B cell (primary cell): ENCODE measurements at regions not wholly inside any gene's neighbourhood (a gene's known extent, or its start where the extent isn't known, plus 50 kb on each side); places are given as distances from the start of the nearest gene placed in this dataset.
"Not testable (repeated sequence)": the region's sequence is repeated elsewhere in the genome, so short reads cannot be mapped to it uniquely, and the experiment has no call there.

ENCODE experiments used
- ATAC-seq: fragments of 200-7000 bp; cut with Tn5 transposase; one replicate; pipeline ENCODE4 v1.10.0; 2021; ENCODE audit warnings: low read depth, mild to moderate bottlenecking, moderate number of reproducible peaks, moderate library complexity
- CTCF ChIA-PET: fragments of 350-600 bp; sonication (Branson Sonifier 250); formaldehyde crosslinking; loops from one replicate; lab custom pipeline; 2021; ENCODE audit warnings: antibody characterized with exemption, inconsistent platforms; lab: Charles Lee
- POLR2A ChIA-PET: fragments of 350-600 bp; sonication (Branson Sonifier 250); formaldehyde crosslinking; loops from one replicate; lab custom pipeline; 2021; ENCODE audit warnings: antibody characterized with exemption; lab: Charles Lee
- DNase-seq: peaks from one replicate; pipeline ENCODE4 v3.0.0; 2013
- H2AFZ ChIP-seq: 2 replicates; pipeline ENCODE4 v1.6.1; 2012; ENCODE audit warnings: mild to moderate bottlenecking, low read depth, low read length; ENCODE audit not compliant: insufficient read depth, poor library complexity, severe bottlenecking
- H3K27ac ChIP-seq, 2 donors: 1 replicate in 1 of 2; 2 replicates in 1 of 2; pipeline ENCODE4 v1.5.1; 2012 to 2013; ENCODE audit warnings: low read length in 2 of 2, mild to moderate bottlenecking in 2 of 2, moderate library complexity in 1 of 2
- H3K27me3 ChIP-seq, 4 experiments: fragments of 200-600 bp in 1 of 4; sonication (generic) in 1 of 4; replicated peaks in 1 of 4; 1 replicate in 2 of 4; 2 replicates in 2 of 4; pipeline versions ENCODE4 v1.6.1 to v1.7.0; 2013 to 2016; ENCODE audit warnings: low read length in 3 of 4, mild to moderate bottlenecking in 2 of 4, mixed read lengths in 1 of 4, moderate library complexity in 1 of 4; ENCODE audit not compliant: insufficient read depth in 4 of 4, control insufficient read depth in 3 of 4; ENCODE audit errors: control extremely low read depth in 1 of 4
- H3K36me3 ChIP-seq, 2 experiments: replicated peaks in 1 of 2; 1 replicate in 1 of 2; 2 replicates in 1 of 2; pipeline versions ENCODE4 v1.6.1 to v1.7.1; 2013; ENCODE audit warnings: low read length in 1 of 2; ENCODE audit not compliant: insufficient read depth in 2 of 2, control insufficient read depth in 1 of 2; ENCODE audit errors: control extremely low read depth in 1 of 2, extremely low read depth in 1 of 2
- H3K4me1 ChIP-seq, 2 donors: fragments of 200-600 bp in 1 of 2; sonication (generic) in 1 of 2; 1 replicate in 1 of 2; 2 replicates in 1 of 2; pipeline versions ENCODE4 v1.5.1 to v1.6.1; 2013 to 2017; ENCODE audit warnings: low read length in 2 of 2; ENCODE audit not compliant: control insufficient read depth in 2 of 2, insufficient read depth in 2 of 2
- H3K4me2 ChIP-seq: replicated peaks from 2 replicates; pipeline ENCODE3; 2012; ENCODE audit warnings: mild to moderate bottlenecking, low read depth, low read length; ENCODE audit not compliant: poor library complexity, severe bottlenecking
- H3K4me3 ChIP-seq, 5 experiments: fragments of 200-600 bp in 1 of 5; sonication (generic) in 1 of 5; 1 replicate in 3 of 5; 2 replicates in 2 of 5; pipeline versions ENCODE4 v1.5.1 to v1.7.0; 2011 to 2016; ENCODE audit warnings: low read length in 4 of 5, mild to moderate bottlenecking in 4 of 5, low read depth in 2 of 5, control low read depth in 1 of 5, moderate library complexity in 1 of 5; ENCODE audit not compliant: insufficient read depth in 1 of 5; ENCODE audit errors: control extremely low read depth in 1 of 5, extremely low read depth in 1 of 5
- H3K79me2 ChIP-seq: fragments of 200-600 bp; sonication (generic); one replicate; pipeline ENCODE4 v1.6.0; 2016; ENCODE audit warnings: low read length; ENCODE audit not compliant: control insufficient read depth, insufficient read depth
- H3K9ac ChIP-seq: fragments of 200-600 bp; sonication (generic); 2 replicates; pipeline ENCODE4 v1.6.1; 2017; ENCODE audit warnings: mild to moderate bottlenecking, low read length, moderate library complexity
- H3K9me3 ChIP-seq, 3 donors: one replicate each; pipeline versions ENCODE4 v1.6.1 to v1.7.1; 2013; ENCODE audit warnings: low read length in 2 of 3; ENCODE audit not compliant: control insufficient read depth in 2 of 3, insufficient read depth in 1 of 3; ENCODE audit errors: control extremely low read depth in 1 of 3
- H4K20me1 ChIP-seq: 2 replicates; pipeline ENCODE4 v1.6.0; 2012; ENCODE audit warnings: mild to moderate bottlenecking, low read length; ENCODE audit not compliant: insufficient read depth, control insufficient read depth, poor library complexity, severe bottlenecking
- H3K27ac Mint-ChIP-seq: one replicate; pipeline ENCODE4 v1.8.0; 2021; ENCODE audit warnings: mixed read lengths
- H3K27me3 Mint-ChIP-seq: one replicate; pipeline ENCODE4 v1.8.0; 2021; ENCODE audit warnings: mixed read lengths
- H3K4me1 Mint-ChIP-seq: one replicate; pipeline ENCODE4 v1.8.0; 2021; ENCODE audit warnings: mixed read lengths
- H3K4me3 Mint-ChIP-seq: one replicate; pipeline ENCODE4 v1.8.0; 2021; ENCODE audit warnings: mixed read lengths
- H3K9me3 Mint-ChIP-seq: one replicate; pipeline ENCODE4 v1.8.0; 2022; ENCODE audit warnings: mixed read lengths; ENCODE audit not compliant: insufficient read depth
- EZH2 ChIP-seq: IDR thresholded peaks from 2 replicates; pipeline ENCODE4 v1.6.1; 2012; ENCODE audit warnings: borderline replicate concordance, low read depth, mild to moderate bottlenecking, moderate library complexity, low read length; ENCODE audit not compliant: insufficient read depth, poor library complexity, severe bottlenecking
- WGBS: methylation state at CpG from one replicate; pipeline ENCODE4 v1.1.5; 2013; ENCODE audit warnings: missing lambda C conversion rate; ENCODE audit not compliant: insufficient coverage; 5-methylcytosine and 5-hydroxymethylcytosine counted together
- intact Hi-C: fragments of 100-400 bp; cut with micrococcal nuclease; formaldehyde crosslinking; loops from one replicate; pipeline ENCODE4 v1.10.0; 2022
- TF ChIP-seq, protein P1 (sequence below): fragments of 200-600 bp; IDR thresholded peaks from one replicate; pipeline ENCODE4 v1.8.0; 2022; ENCODE audit warnings: antibody characterized with exemption, mild to moderate bottlenecking

- ATAC-seq (no peak), DNase-seq (no peak)
- Mint-ChIP-seq H3K9me3 (no peaks in the 10 kb centered on the region), H3K27ac (no peak overlapping the region), H3K4me1 (no peaks in the 10 kb centered on the region), H3K4me3 (no peak overlapping the region), H3K27me3 (no peaks in the 10 kb centered on the region)
- no peaks in the 10 kb centered on the region for H3K9me3 ChIP-seq
- no peak overlapping the region for H3K4me3 ChIP-seq
- H3K79me2 ChIP-seq = no peaks in the 10 kb centered on the region
- no peaks in the 10 kb centered on the region for H4K20me1 ChIP-seq
- whole genome bisulfite sequencing = no CpG with 5 or more reads among the region's 2 CpGs
- no peak overlapping the region for H3K4me2 ChIP-seq
- no peak overlapping the region for H3K27ac ChIP-seq
- intact Hi-C loops = no loop called here
- ChIA-PET CTCF (no interaction called here), POLR2A (no interaction called here)
- H3K36me3 ChIP-seq = no peaks in the 10 kb centered on the region
- no peak for TF ChIP-seq EZH2
- TF ChIP-seq, protein P1, sequence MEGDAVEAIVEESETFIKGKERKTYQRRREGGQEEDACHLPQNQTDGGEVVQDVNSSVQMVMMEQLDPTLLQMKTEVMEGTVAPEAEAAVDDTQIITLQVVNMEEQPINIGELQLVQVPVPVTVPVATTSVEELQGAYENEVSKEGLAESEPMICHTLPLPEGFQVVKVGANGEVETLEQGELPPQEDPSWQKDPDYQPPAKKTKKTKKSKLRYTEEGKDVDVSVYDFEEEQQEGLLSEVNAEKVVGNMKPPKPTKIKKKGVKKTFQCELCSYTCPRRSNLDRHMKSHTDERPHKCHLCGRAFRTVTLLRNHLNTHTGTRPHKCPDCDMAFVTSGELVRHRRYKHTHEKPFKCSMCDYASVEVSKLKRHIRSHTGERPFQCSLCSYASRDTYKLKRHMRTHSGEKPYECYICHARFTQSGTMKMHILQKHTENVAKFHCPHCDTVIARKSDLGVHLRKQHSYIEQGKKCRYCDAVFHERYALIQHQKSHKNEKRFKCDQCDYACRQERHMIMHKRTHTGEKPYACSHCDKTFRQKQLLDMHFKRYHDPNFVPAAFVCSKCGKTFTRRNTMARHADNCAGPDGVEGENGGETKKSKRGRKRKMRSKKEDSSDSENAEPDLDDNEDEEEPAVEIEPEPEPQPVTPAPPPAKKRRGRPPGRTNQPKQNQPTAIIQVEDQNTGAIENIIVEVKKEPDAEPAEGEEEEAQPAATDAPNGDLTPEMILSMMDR = no peak
- no peak overlapping the region for H3K9ac ChIP-seq
- H3K27me3 ChIP-seq = no peaks in the 10 kb centered on the region
- no peak overlapping the region for H2AFZ ChIP-seq
- no peaks in the 10 kb centered on the region for H3K4me1 ChIP-seq
These were observed 155.4 kb upstream of the FSIP2 start for GRCh38 chr2:185583058-185583816.

DNA sequence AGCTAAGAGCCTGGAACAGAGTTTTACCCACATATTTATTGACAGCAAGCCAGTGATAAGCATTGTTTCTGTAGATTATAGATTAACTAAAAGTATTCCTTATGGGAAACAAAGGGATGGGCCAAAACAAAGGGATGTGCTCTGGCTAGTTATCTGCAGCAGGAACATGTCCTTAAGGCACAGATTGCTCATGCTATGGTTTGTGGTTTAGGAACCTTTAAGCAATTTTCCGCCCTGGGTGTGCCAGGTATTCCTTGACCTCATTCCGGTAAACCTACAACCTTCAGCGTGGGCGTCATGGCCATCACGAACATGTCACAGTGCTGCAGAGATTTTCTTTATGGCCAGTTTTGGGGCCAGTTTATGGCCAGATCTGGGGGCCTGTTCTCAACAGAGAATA lies 153.4 kb upstream of the FSIP2 start:
- H3K79me2 ChIP-seq, H3K9me3 Mint-ChIP-seq, H3K27me3 ChIP-seq, H3K27me3 Mint-ChIP-seq, DNase-seq, H3K36me3 ChIP-seq, POLR2A ChIA-PET, H3K27ac Mint-ChIP-seq, H3K9ac ChIP-seq, H3K27ac ChIP-seq, H3K4me3 Mint-ChIP-seq, H4K20me1 ChIP-seq, H3K9me3 ChIP-seq, H3K4me3 ChIP-seq, H3K4me1 ChIP-seq, intact Hi-C loops, ATAC-seq, H3K4me2 ChIP-seq, H2AFZ ChIP-seq, CTCF ChIA-PET, H3K4me1 Mint-ChIP-seq: not testable (repeated sequence)
- 95% methylated on average over 5 of the region's 5 CpGs for WGBS

DNA sequence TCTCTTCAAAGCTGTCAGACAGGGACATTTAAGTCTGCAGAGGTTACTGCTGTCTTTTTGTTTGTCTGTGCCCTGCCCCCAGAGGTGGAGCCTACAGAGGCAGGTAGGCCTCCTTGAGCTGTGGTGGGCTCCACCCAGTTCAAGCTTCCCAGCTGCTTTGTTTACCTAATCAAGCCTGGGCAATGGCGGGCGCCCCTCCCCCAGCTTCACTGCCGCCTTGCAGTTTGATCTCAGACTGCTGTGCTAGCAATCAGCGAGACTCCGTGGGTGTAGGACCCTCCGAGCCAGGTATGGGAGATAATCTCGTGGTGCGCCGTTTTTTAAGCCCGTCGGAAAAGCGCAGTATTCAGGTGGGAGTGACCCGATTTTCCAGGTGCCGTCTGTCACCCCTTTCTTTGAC lies 147.3 kb upstream of the FSIP2 start:
- H3K4me1 ChIP-seq, H3K9me3 Mint-ChIP-seq, CTCF ChIA-PET, DNase-seq, H3K4me3 Mint-ChIP-seq, intact Hi-C loops, H3K9ac ChIP-seq, H4K20me1 ChIP-seq, H3K27ac ChIP-seq, H3K4me3 ChIP-seq, H3K27me3 Mint-ChIP-seq, POLR2A ChIA-PET, ATAC-seq, H3K4me1 Mint-ChIP-seq, H3K36me3 ChIP-seq, H3K79me2 ChIP-seq, H3K4me2 ChIP-seq, H2AFZ ChIP-seq, H3K27ac Mint-ChIP-seq, H3K9me3 ChIP-seq, H3K27me3 ChIP-seq: not testable (repeated sequence)
- WGBS = 88% methylated on average over 5 of the region's 14 CpGs
